ENCODE measurements at regions not wholly inside any gene's neighbourhood (a gene's known extent, or its start where the extent isn't known, plus 50 kb on each side); places are given as distances from the start of the nearest gene placed in this dataset.

GRCh38 chr14:27050208-27050607, 452.4 kb upstream of the NOVA1 start:
- CTCF ChIA-PET, result no interaction called here
- no peak for ATAC-seq
- H3K36me3 ChIP-seq (ENCODE audit: control insufficient read depth, insufficient read depth, low read length), result no peaks in the 10 kb centered on the region
- in situ Hi-C loops (cut with HindIII; ENCODE audit: low pct_unique_long_range_greater_than_20kb, low sequenced_read_pairs), result no loop called here
- H3K27me3 ChIP-seq (ENCODE audit: control insufficient read depth, insufficient read depth, low read length), result no peaks in the 10 kb centered on the region
- no peaks in the 10 kb centered on the region for H3K4me1 ChIP-seq (ENCODE audit: control insufficient read depth, insufficient read depth, low read length)
- no peaks in the 10 kb centered on the region for H3K9me3 ChIP-seq (ENCODE audit: control insufficient read depth, insufficient read depth, low read depth, low read length)
- intact Hi-C loops (cut with micrococcal nuclease; ENCODE audit: unreplicated experiment), result no loop called here
- no TSS peak for BruUV-seq (replicated peaks)
- POLR2A ChIA-PET, result no interaction called here
- H3K27ac ChIP-seq (ENCODE audit: low read length), result no peak overlapping the region
- H3K4me3 ChIP-seq (ENCODE audit: low read depth in 2 of 2, low read length in 2 of 2), result no peak overlapping the region
- no peak for DNase-seq (ENCODE audit: low read depth, low spot score)
- no peak for TF ChIP-seq SIN3A (IDR thresholded peaks at IDR 0.05; ENCODE audit: borderline replicate concordance, insufficient read depth, low read depth, low read length)
- no peak for TF ChIP-seq POLR2AphosphoS5 (IDR thresholded peaks at IDR 0.05; ENCODE audit: low read depth, low read length)
- TF ChIP-seq TCF7L2 (IDR thresholded peaks at IDR 0.05; ENCODE audit: low read depth, low read length), result no peak
- no peak for TF ChIP-seq REST (IDR thresholded peaks at IDR 0.05; ENCODE audit: insufficient read depth in 1 of 2, low read depth in 2 of 2, low read length in 1 of 2)
- no peak for TF ChIP-seq CTCF (IDR thresholded peaks at IDR 0.05)

- no TSS peak for BruUV-seq (replicated peaks)
- intact Hi-C loops (cut with micrococcal nuclease; ENCODE audit: unreplicated experiment), result no loop called here
- CTCF ChIA-PET, result no interaction called here
Measured at GRCh38 chr14:27056586-27056985, 458.8 kb upstream of the NOVA1 start.

More at GRCh38 chr14:27056586-27056985, 458.8 kb upstream of the NOVA1 start:
- no peak overlapping the region for H3K4me3 ChIP-seq (ENCODE audit: low read depth in 2 of 2, low read length in 2 of 2)
- no peak for ATAC-seq
- in situ Hi-C loops (cut with HindIII; ENCODE audit: low pct_unique_long_range_greater_than_20kb, low sequenced_read_pairs), result no loop called here
- H3K36me3 ChIP-seq (ENCODE audit: control insufficient read depth, insufficient read depth, low read length), result no peaks in the 10 kb centered on the region
- H3K4me1 ChIP-seq (ENCODE audit: control insufficient read depth, insufficient read depth, low read length), result no peaks in the 10 kb centered on the region
- H3K27ac ChIP-seq (ENCODE audit: low read length), result no peak overlapping the region
- no peaks in the 10 kb centered on the region for H3K9me3 ChIP-seq (ENCODE audit: control insufficient read depth, insufficient read depth, low read depth, low read length)
- no peak for DNase-seq (ENCODE audit: low read depth, low spot score)
- no peaks in the 10 kb centered on the region for H3K27me3 ChIP-seq (ENCODE audit: control insufficient read depth, insufficient read depth, low read length)
- POLR2A ChIA-PET, result no interaction called here
- no peak for TF ChIP-seq SIN3A (IDR thresholded peaks at IDR 0.05; ENCODE audit: borderline replicate concordance, insufficient read depth, low read depth, low read length)
- no peak for TF ChIP-seq REST (IDR thresholded peaks at IDR 0.05; ENCODE audit: insufficient read depth in 1 of 2, low read depth in 2 of 2, low read length in 1 of 2)
- no peak for TF ChIP-seq POLR2AphosphoS5 (IDR thresholded peaks at IDR 0.05; ENCODE audit: low read depth, low read length)
- TF ChIP-seq TCF7L2 (IDR thresholded peaks at IDR 0.05; ENCODE audit: low read depth, low read length), result no peak
- TF ChIP-seq CTCF (IDR thresholded peaks at IDR 0.05), result no peak
